Lung (tissue), 11 donors: ENCODE measurements at regions not wholly inside any gene's neighbourhood (a gene's known extent, or its start where the extent isn't known, plus 50 kb on each side); places are given as distances from the start of the nearest gene placed in this dataset.
"Not testable (repeated sequence)": the region's sequence is repeated elsewhere in the genome, so short reads cannot be mapped to it uniquely, and the experiment has no call there.

ENCODE experiments used
- ATAC-seq: fragments of 200-7000 bp; cut with Tn5 transposase; one replicate; pipeline ENCODE4 v1.9.1; 2020; ENCODE audit warnings: moderate number of reproducible peaks; ENCODE audit not compliant: insufficient read depth, low FRiP score
- DNase-seq, 3 donors: peaks; one replicate each; pipeline ENCODE4 v3.0.0-alpha.2; 2013 to 2017
- H3K27ac ChIP-seq, 2 donors: one replicate each; pipeline ENCODE4 v1.5.1; 2013; ENCODE audit warnings: mild to moderate bottlenecking in 2 of 2, moderate library complexity in 2 of 2, control low read depth in 1 of 2, inconsistent platforms in 1 of 2, low read depth in 1 of 2, low read length in 1 of 2
- H3K27me3 ChIP-seq, 3 donors: one replicate each; pipeline ENCODE4 v1.5.1; 2013; ENCODE audit warnings: low read length in 2 of 3; ENCODE audit not compliant: control insufficient read depth in 3 of 3, insufficient read depth in 3 of 3
- H3K36me3 ChIP-seq, 4 donors: one replicate each; pipeline ENCODE4 v1.5.1; 2013; ENCODE audit warnings: low read length in 4 of 4, mild to moderate bottlenecking in 1 of 4, moderate library complexity in 1 of 4; ENCODE audit not compliant: control insufficient read depth in 4 of 4, insufficient read depth in 4 of 4
- H3K4me1 ChIP-seq, 5 donors: one replicate each; pipeline ENCODE4 v1.5.1; 2013; ENCODE audit warnings: low read length in 5 of 5, mild to moderate bottlenecking in 2 of 5, moderate library complexity in 1 of 5; ENCODE audit not compliant: control insufficient read depth in 5 of 5, insufficient read depth in 5 of 5
- H3K4me3 ChIP-seq: one replicate; pipeline ENCODE4 v1.5.1; 2013; ENCODE audit warnings: mild to moderate bottlenecking, control low read depth, moderate library complexity
- H3K9ac ChIP-seq, 2 donors: one replicate each; pipeline ENCODE4 v1.5.1; 2013; ENCODE audit warnings: low read length in 2 of 2, control low read depth in 1 of 2; ENCODE audit not compliant: insufficient read depth in 1 of 2
- H3K9me3 ChIP-seq, 4 donors: one replicate each; pipeline ENCODE4 v1.5.1; 2013; ENCODE audit warnings: low read length in 3 of 4, mild to moderate bottlenecking in 1 of 4, moderate library complexity in 1 of 4; ENCODE audit not compliant: control insufficient read depth in 4 of 4, insufficient read depth in 3 of 4
- CTCF ChIP-seq: IDR thresholded peaks from 2 replicates; pipeline ENCODE4 v1.5.1; 2012; ENCODE audit warnings: mild to moderate bottlenecking; ENCODE audit errors: control extremely low read depth, extremely low read depth
- WGBS, 2 donors: extraction: QIAGEN DNeasy Blood & Tissue Kit; methylation state at CpG; one replicate each; pipeline ENCODE4 v1.1.7; 2013; 5-methylcytosine and 5-hydroxymethylcytosine counted together
- donor health status: control.
- donor health status: control.
- donor health status: Bipolar disorder and iron deficiency.
- donor health status: healthy.
- donor health status: DM: yes; HTN: yes; CAD: no.

DNA sequence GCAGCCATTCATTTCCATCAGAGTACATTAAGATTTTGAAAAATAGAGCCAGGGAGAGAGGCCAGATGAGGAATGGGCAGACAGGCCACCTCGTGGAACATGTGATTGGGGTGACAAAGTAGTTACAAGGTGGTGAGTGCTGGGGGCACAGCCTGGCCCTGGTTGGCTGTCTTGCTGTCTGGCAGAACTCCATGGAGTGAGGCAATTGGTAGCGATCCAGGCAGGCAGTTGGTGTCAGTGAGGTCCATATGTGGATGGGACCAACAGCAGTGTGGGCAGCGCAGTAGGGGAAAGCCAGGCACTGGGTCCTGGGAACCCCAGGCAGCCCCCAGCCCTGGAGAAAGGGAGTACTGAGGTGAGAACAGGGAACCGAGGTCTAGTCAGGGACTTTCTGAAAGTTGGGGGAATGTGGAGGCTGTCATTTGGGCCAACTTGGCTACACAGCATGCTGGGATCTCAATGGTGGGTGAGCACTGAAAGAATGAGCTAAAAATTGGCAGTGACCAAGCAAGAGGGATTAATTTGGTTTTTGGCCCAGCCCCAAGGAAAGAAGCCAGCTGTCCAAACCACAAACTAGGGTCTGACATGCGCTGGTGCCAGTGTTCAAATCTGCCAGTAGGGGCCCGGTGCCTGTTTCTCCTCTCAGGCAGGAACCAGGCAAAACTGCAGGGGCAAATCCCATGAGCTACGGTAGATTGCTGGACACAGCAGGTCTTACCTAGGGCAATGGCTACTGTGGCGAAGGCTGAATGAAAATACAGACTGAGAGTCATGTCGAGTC is 61.4 kb upstream of the E2F3 start:
- Histone ChIP-seq H3K27me3 (peaks cover 0 to 2% (median 0%) of the 10 kb centered on the region in 3 donors), H3K27ac (no peak overlapping the region), H3K9me3 (peaks cover 0 to 3% (median 0%) of the 10 kb centered on the region in 4 donors), H3K4me3 (no peak overlapping the region), H3K36me3 (no peaks in the 10 kb centered on the region), H3K9ac (no peak overlapping the region), H3K4me1 (no peaks in the 10 kb centered on the region)
- 82 to 90% methylated on average over 9 of the region's 9 CpGs for WGBS, 2 donors
- no peak for DNase-seq
- no peak for TF ChIP-seq CTCF
- ATAC-seq: no peak

GRCh38 chr6:20341096-20341495 is 60.6 kb upstream of the E2F3 start:
- 87 to 97% methylated on average over 2 of the region's 2 CpGs for WGBS, 2 donors
- no peak overlapping the region for H3K27ac ChIP-seq
- H3K9me3 ChIP-seq: peaks cover 0 to 3% (median 0%) of the 10 kb centered on the region in 4 donors
- H3K36me3 ChIP-seq: no peaks in the 10 kb centered on the region
- TF ChIP-seq CTCF: no peak
- no peak overlapping the region for H3K4me3 ChIP-seq
- H3K4me1 ChIP-seq: no peaks in the 10 kb centered on the region
- DNase-seq (no peak), ATAC-seq (no peak)
- H3K9ac ChIP-seq: no peak overlapping the region
- peaks cover 0 to 2% (median 0%) of the 10 kb centered on the region in 3 donors for H3K27me3 ChIP-seq

DNA sequence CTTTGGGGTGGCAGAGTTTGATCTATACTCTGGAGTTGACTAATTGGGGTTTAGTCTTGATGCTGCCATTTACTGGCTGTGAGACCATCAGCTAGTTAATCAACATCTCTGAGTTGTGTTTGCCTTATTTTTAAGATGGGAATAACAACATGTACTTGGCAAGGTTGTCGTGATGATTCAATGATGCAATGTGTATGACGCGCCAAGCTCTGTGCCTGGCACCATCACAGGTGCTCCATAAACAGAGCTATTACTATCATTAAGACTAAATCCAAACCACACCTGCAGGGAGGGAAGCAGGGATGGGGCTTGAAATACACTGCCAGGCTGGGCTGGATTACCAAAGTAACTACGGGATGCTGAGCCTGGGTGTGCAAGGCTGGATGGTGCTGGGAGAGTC is 60.1 kb upstream of the E2F3 start:
- WGBS, 2 donors: 91 to 93% methylated on average over 4 of the region's 4 CpGs
- ATAC-seq (no peak), DNase-seq (no peak)

GRCh38 chr6:20346948-20347347 is 54.7 kb upstream of the E2F3 start:
- not testable (repeated sequence) for ATAC-seq, H3K4me1 ChIP-seq, H3K36me3 ChIP-seq, H3K9ac ChIP-seq, H3K4me3 ChIP-seq, H3K9me3 ChIP-seq, H3K27me3 ChIP-seq, DNase-seq, H3K27ac ChIP-seq
- 89 to 92% methylated on average over 4 of the region's 4 CpGs for WGBS, 2 donors

More for the DNA sequence above, 60.1 kb upstream of the E2F3 start:
- Histone ChIP-seq H3K9me3 (peaks cover 0 to 3% (median 0%) of the 10 kb centered on the region in 4 donors), H3K36me3 (no peaks in the 10 kb centered on the region), H3K4me3 (no peak overlapping the region), H3K9ac (no peak overlapping the region), H3K27ac (no peak overlapping the region), H3K4me1 (no peaks in the 10 kb centered on the region), H3K27me3 (peaks cover 0 to 2% (median 0%) of the 10 kb centered on the region in 3 donors)
- no peak for TF ChIP-seq CTCF
